ENCODE measurements at regions not wholly inside any gene's neighbourhood (a gene's known extent, or its start where the extent isn't known, plus 50 kb on each side); places are given as distances from the start of the nearest gene placed in this dataset.

DNA sequence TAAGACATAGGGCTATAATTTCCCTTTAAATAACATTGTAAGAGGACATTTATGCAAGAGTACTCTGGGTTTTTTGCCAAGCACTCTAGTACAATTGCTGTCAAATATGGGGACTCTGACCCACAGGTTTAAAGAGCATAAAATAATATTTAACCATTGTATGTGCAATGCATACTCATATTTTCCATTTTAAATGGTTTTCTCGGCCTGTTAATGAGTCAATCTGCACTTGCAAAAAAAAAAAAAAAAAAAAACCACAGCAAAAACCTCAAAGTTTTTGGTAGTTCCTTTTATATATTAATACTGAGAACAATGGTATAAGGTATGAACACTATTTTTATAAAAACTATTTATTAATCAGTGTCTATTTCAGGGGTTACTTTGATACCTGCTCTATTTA, 304.0 kb upstream of the CBLB start:
- DNase-seq (ENCODE audit: low spot score): no peak

DNA sequence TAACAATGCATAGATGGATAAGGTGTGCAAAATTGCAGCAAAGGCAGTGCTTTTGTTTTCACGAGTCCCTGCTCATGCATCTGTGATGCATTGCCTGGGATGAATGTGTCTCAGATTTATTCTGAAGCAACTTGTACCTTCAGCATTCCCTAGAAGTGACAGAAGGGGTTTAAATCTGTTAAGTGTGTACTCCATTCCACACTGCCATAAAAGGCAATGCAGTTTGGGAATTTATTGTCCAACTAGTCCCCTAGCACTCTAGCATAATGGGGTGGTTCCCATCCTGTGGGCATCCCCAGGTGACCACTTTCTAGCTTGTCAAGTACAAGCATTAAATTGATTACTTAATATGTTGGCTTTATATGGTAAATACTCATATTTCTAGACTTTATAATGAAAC, 306.5 kb upstream of the CBLB start:
- no peak for DNase-seq (ENCODE audit: low spot score)

DNA sequence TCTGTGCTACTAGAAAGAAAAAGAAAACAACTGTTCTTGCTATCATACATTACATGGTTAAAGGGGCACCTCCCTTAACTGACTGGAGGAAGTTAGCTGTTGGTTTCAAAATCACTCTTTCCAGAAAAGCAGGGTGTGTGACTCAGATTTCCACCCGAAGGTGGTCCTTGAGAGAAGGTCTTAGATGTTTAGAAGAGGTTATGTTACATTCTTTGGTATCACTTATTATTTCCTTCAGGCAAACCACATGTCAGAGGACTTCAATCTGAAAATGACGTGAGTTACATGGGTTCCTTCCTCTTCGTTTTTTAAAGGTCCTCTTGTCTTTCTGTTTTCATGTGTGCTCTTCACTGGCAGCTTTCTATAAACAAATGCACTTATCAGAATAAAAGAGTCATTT, 307.9 kb upstream of the CBLB start:
- no peak for DNase-seq (ENCODE audit: low spot score)

DNA sequence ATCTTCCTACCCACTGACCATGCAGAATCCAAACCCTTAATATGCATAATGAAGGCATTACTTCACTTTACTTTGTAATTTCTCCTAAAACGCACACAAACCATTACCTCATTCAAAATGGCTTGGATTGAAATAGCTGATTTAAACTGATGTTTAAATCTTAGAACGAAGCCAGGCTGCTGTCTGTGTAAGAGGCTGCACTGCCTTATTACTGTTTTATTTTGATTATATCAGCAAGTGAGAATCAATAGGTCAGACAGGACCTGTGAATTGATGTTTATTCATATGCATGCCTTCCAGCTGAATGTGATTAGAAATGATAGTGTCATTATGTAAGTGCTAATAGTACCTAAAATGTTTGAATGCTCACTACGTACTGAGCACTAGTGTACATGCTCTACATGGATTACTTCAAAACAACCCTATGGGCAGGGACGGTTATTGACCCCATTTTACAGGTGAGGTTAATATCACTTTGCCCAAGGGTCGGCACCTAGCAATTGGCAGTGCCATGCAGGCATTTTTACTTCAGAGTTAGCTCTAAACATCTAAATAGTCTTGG, 314.2 kb upstream of the CBLB start:
- DNase-seq (ENCODE audit: low spot score): no peak

- DNase-seq (ENCODE audit: low spot score): no peak
These were observed 315.1 kb upstream of the CBLB start for GRCh38 chr3:106183762-106184391.

- no peak for DNase-seq (ENCODE audit: low spot score)
These were observed 316.0 kb upstream of the CBLB start for GRCh38 chr3:106184540-106185457.

GRCh38 chr3:106185949-106186348, 317.1 kb upstream of the CBLB start:
- no peak for DNase-seq (ENCODE audit: low spot score)

DNA sequence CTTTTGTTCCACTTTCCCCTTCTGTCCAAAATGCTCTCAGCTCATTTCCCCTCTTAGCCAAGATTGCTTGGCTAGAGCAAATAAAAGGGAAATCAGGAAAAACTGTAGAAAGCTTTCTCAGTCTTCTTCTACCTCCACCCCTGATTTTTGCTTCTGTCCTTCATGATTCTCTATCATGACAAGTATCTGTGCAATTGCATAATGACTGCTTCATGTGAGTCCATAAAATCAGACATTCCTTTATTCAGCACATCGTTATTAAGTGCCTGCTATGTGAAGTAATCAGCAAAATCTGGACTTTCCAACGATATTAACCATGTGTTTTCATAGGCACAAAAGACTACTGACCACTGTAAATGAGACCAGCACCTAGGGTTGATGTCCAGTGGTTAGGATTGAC, 321.5 kb upstream of the CBLB start:
- no peak for DNase-seq (ENCODE audit: low spot score)

DNA sequence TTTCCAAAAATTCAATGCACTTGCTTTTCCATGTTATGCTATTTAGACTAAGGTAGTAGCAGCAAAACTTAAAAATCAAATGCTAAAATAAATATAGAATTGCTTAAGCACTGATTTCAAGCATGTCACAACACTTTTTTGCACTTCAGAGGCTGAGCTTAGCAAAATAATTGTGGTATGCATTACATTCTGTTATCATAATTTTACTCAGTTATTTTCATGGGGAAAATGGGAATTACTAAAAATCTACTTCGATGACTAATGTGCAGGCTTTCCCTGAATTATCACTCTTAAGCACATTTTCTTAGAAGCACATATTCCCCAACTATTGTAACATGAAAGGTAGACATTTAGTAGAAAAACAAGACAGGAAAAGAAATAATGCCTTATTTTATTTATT, 322.4 kb upstream of the CBLB start:
- no peak for DNase-seq (ENCODE audit: low spot score)

DNA sequence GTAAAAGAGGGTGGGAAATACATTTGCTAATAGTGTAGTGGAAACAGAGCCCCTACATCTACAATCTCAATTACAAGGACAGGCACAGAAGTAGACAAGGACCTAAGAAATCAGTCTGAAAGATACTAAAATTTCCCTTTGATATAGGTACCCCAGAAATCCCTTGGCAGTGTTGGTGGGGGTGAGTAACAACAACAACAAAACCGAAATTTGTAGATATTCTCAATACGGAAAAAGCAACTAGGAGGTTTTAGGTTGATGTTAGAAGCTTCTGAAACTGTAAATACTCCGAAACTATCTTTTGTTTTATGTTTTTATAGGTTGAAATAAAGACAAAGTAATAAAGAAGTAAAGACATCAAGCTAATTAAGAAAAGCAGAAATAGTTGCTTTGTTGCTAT, 323.1 kb upstream of the CBLB start:
- DNase-seq (ENCODE audit: low spot score): no peak

GRCh38 chr3:106193876-106194275, 325.1 kb upstream of the CBLB start:
- DNase-seq (ENCODE audit: low spot score): no peak

DNA sequence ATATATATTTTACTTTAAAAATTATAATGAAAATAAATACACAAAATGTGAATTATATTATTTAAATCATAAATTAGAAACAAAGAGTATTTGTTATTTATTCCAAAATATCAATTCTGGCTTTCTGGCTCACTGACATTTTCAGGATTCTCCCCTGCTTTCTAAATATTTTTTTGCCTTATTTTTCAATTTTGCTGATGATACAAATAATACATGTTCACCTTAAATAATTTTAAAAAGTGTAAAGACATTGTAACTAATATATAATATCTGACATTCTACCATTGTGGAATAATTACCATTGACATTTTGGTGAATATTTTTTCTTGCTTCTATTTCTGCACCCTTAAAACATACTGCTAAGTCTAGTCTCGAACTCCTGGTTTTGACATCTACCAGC, 325.9 kb upstream of the CBLB start:
- no peak for DNase-seq (ENCODE audit: low spot score)

DNA sequence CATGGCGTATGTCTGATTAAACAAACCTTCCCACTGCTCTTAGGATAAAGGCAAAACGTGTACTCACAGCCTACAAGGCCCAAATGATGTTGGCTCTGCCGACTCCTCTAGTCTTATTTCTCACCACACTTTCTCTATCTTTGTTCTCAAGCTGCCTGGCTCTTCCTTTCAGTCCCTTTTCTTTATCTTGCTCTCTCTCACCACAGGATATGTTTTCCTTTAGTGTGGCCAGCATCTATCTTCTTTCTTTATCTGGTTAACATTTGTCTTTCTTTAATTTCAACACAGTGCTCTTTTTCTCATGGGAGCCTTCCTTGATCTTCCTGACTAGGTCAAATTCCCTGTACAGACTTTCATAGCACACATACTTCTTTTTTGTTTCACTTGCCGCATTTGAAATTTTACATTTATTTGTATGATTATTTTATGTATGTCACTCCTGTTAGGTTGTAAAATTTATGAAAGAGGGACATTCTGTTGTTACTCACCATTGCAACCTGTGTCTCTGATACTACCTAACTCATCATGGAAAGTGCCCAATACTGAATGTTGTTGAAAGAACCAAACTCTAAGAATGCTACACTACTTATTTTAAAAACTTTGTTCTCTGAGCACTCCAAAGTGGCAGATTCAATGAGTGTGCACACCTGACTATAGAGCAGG, 328.9 kb upstream of the CBLB start:
- no peak for DNase-seq (ENCODE audit: low spot score)

- no peak for DNase-seq (ENCODE audit: low spot score)
These were observed 335.5 kb upstream of the CBLB start for GRCh38 chr3:106204160-106204868.

GRCh38 chr3:106206146-106206545, 337.3 kb upstream of the CBLB start:
- DNase-seq (ENCODE audit: low spot score): no peak

GRCh38 chr3:106206613-106207012, 337.8 kb upstream of the CBLB start:
- DNase-seq (ENCODE audit: low spot score): no peak

GRCh38 chr3:106208251-106208650, 339.4 kb upstream of the CBLB start:
- DNase-seq (ENCODE audit: low spot score): no peak

DNA sequence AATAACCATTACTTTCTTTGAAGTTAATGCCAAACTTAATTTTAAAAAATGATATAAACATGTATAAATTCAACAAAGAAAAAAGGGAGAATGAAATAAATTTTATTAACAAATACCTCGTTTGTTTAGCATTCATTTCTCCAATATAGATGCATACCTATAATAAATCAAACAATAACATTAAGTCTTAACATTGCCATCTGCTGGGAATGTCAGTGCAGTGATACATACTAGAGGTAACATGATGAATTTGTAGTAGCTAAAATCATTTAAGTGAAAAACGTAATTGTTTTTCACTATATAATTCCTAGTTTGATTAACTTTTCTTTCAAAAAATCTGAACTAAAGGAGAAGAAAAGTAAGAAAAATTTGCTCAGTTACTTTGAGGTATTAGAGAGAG, 340.2 kb upstream of the CBLB start:
- no peak for DNase-seq (ENCODE audit: low spot score)

DNA sequence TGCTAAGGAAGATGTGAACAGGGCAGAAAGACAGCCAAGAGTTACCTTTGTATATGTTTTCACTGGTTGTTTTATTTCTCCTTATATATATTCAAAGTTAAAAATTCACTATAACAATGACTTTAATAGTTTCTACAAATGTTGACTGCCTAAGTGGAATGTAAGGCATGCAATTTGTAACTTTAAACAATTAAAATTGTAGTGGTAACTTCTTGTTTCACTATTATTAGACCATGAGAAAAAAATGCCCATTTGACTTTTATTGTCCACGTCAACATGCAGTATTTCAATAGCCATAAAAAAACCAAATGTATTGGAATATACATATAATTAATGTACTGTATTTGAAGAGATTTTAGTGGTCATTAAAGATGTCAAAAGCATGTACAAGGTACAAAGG, 340.7 kb upstream of the CBLB start:
- no peak for DNase-seq (ENCODE audit: low spot score)

DNA sequence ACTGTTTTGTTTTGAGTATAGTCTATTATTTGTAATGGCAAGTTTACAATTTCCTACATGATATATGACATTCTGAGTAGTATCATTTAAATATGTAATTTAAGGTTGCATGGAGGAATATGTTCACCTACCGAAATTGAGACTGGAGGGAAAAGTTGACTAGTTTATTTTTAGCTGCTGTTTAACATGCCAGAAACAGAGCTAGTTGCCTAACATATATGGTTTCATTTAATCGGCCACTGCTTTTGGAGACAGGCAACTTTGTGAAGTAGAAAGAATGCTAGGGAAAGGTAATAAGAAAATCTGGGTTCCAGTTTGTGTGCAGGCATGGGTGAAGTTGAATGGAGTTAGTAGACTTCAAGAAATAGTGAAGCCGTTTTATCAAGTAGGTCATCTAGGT, 342.1 kb upstream of the CBLB start:
- DNase-seq (ENCODE audit: low spot score): no peak

- no peak for DNase-seq (ENCODE audit: low spot score)
These were observed 343.9 kb upstream of the CBLB start for GRCh38 chr3:106212665-106213222.

DNA sequence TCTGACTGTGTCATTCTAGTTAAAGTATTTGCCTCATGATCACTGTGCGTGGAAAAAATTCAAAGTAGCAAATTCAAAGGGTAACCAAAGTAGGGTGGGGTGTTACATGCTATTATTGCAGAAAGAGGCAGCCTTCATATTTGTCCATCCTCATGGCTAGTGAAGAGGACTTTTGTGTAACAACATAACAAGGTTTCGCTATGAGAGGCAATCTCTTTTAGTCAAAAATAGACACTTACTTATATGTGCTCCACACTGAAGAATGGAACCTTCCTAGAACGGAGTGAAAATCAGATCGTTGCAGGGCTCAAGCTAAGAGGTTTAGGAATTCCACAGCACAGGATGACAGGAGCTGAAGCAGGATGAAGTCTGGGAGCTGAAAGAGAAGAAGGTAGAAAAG, 345.1 kb upstream of the CBLB start:
- no peak for DNase-seq (ENCODE audit: low spot score)
